Fibroblast of skin of left biceps (primary cell): ENCODE measurements at regions not wholly inside any gene's neighbourhood (a gene's known extent, or its start where the extent isn't known, plus 50 kb on each side); places are given as distances from the start of the nearest gene placed in this dataset.

ENCODE experiments used
- DNase-seq, 2 experiments: peaks; one replicate each; pipeline ENCODE4 v3.0.0-alpha.2; 2013; ENCODE audit warnings: low read depth in 2 of 2

DNA sequence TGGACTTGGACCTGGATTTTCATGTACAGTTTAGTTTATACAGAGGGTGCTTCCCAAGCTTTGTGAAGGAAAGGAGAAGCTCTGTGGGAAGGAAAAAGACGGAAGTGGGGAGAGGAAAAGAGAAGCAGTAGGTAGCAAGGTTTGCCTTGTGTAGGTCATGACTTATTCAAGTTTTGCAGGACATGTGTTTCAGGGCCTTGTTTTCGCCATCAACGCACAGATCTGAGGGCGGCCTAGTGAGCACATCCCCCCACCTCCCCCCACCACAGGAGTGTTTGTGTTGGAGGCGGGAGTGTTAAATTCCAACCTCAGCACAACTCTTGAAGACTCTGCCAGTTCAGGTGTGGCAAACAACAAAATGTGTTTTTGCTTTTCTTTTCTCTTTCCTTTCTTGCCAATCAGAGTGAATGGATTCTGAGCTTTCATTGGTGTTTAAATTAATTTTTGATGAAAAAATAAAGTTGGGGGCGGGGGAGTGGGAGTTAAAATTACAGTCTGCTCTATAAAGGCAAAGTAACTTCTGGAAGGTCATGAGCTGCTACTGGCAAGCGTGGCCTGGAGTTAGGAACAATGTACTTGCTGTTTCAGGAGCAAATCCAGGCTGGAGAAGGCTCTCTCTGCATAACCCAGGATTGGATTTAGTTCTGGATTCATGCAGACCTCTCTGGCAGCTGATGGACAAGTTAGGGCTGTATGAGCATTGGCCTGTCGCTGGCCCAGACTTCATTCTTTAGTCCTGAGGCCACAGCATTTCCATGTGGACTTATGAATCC lies 338.5 kb downstream of the CD83 start:
- no peak for DNase-seq

DNA sequence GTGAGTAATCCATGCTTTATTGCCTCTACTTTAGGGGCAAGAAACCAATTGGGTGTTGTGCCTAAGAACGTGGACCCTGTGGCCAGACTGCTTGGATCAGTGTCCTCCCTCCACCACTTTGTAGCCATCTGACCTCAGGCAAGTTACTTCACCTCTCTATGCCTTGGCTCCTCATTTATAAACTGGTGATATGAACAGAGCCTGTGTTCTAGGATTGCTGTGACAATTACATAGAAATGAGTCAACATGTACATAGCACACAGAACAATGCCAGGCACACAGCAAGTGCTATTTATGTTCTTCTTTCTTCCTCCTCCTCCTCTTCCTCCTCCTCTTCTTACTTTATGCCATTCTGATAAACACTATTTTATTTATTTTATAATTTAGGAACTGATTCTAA lies 339.4 kb downstream of the CD83 start:
- no peak for DNase-seq

DNA sequence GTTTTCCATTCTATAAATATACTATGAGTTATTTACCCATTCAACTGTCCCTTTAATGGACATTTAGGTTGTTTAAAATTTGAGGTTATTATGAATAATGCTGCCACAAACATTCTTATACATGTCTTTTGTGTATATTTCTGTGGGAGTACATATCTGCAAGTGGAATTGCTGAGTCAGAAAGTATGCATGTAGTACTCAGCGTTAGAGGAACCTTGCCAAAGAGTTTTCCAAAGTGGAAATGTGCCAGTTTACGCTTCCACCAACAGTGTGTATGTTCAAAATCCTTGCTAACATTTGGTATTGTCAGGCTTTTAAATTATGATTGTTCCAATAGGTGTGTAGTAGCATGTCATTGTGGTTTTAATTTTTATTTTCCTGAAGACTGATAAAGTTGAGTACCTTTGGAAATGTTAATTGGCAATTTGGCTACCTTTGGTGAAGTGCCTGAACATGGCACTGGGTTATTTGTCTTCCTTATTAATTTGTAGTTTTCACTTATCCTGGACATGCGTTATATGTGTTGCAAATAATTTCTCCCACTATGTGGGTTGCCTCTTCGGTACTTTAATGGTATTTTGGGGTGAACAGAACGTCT lies 341.2 kb downstream of the CD83 start:
- peak; percentile 91 to 92 for DNase-seq

DNA sequence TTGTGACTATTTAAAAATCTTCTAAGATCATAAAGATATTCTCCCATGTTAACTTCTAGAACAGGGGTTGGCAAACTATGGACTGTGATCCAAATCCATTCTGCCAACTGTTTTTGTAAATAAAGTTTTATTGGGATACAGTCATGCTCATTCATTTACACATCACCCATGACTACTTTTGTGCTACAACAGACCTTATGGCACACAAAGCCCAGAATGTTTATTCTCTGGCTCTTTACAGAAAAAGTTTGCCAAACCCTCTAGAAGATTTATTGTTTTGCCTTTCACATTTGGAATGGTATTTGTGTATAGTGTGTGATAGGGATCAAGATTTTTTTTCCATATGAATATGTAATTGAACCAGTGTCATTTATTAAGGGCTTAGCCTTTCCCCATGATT lies 341.7 kb downstream of the CD83 start:
- DNase-seq, result no peak

DNA sequence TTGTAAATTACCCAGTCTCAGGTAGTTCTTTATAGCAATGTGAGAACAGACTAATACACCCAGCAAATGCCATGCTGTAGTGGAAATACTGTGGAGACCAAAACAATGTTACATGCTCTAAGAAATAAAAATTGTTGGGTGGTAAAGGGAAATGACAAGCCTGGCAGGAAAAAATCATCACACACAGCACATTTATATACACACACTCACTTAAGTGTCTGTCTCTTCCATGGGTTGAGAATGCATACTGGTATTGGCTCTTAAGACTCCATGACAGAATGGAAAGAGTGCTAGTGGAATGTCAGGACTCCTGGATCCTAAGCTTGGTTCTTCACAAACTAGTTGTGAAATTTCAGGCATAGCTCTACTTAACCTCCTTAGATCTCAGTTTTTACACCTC lies 343.0 kb downstream of the CD83 start:
- no peak for DNase-seq

DNA sequence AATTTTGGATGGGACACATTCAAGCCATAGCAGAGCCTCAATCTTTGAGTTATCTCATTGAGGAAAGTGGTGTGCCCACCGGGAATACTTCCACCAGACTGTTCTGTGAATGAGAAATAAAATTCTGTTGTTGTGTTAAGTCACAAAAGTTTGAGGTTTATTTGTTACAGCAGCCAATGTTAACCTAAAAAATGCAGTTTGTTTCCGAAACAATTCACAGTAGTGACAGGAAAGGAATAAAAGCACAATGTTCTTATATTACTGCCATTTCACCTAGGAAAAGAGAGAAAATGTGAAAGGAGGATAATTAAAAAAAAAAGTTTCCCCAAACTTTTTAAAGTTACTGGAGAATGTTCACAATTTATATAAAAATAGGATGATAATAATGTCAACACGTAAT lies 344.6 kb downstream of the CD83 start:
- no peak for DNase-seq

DNA sequence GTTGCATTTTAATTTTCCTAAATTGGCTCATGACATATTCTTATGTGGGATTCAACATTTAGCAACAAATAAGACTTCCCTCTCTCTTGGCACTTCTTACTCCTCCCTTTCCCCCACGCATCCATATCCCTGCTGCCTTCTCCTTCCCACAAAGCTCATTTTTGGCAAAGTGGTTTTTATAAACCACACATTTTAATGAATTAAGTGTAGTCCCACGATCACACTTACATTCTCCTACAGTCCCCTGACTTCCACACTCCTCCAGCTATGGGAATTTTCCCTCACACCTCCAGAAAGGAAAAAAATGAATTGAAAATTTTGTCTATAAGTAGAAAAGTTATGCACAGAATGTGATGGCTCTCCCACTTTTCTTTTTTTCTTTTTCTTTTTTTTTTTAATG lies 345.0 kb downstream of the CD83 start:
- no peak for DNase-seq

DNA sequence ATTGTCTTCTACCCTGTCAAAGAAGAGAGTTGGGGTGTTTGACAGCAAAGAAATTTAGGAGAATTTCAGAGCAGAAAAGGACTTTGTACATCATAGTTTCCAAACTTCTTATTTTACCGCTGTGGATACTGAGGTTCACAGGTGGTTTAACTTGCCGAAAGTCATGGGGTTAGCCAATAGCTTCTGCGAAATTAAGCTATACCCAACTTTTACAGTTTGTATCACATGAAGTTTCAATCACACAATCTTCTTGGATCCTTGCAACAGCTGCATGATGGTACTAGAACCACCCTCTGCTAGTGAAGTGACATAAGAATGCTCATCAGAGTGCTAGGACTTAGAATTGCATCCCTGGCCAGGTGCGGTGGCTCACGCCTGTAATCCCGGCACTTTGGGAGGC lies 345.5 kb downstream of the CD83 start:
- no peak for DNase-seq

DNA sequence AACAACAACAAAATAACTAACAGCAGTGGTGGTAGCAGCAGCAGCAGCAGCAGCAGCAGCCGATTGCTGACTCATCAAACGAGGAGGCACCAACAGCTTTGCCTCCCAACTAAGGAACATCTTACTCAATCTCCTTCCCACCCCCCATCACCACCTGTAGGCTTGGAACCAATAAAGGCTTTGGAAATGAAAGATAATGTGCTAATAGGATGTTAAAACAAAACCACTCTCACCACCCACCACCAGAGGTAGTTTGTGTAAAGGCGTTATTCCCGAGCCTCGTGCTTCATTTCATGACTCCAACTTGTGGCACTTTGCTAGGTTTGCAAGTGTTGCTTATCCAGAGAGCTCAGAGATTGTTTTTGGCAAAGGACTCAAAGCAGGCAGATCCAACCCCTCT lies 346.5 kb downstream of the CD83 start:
- DNase-seq, result no peak

DNA sequence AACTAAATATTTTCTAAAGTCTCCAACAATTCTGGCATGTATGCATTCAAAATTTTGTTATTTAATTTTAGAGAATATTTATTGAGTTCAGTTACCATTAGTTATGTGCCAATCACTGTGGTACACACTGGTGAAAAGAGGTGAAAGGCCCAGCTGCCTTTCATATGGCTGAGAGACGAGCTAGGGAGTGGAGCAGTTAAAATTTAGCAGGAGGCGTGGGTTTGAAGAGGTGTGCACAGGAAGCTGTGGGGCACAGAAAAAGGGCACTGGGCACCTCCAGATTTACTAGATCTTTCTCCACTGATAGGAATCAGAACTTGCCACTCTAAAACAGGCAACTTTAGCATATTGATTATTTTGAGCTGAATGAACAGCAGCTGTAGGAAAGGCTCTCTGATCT lies 347.1 kb downstream of the CD83 start:
- no peak for DNase-seq

DNA sequence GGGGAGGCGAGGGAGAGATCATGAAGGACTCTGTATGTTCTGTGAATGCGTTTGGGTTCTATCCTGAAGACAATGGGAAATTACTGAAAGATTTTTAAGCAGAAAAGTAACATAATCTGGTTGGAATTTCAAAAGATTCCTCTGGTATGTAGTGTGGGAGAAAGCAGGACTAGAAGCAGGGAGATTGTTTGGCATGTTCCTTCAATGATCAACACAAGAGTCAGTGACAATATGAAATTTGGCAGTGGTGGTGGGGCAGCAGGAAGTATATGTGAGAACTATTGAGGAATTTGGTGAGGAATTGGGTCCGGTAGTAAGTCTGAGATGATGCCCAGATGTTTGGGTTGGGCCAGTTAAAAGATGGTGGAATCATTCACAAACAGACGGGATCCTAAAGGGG lies 348.7 kb downstream of the CD83 start:
- peak in 1 of 2 experiments; percentile 52 for DNase-seq

DNA sequence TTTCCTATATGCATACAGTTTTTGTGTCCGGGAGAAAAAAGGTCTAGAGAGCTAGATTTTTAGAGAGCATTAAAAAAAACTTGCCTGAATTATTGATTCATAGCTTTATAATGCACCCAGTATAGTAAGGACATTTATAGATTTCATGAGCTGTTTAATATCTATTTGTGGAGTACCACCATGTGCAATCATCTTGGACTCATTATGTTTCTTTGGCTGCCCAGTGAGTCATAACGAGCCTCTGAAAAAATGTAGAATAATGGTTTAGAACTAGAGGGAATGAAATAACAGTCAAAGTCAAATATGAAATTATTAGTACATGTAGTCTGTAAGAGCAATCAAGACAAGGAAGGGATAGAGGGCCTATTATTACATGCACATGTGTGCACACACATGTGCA lies 350.0 kb downstream of the CD83 start:
- peak; percentile 68 to 79 for DNase-seq

DNA sequence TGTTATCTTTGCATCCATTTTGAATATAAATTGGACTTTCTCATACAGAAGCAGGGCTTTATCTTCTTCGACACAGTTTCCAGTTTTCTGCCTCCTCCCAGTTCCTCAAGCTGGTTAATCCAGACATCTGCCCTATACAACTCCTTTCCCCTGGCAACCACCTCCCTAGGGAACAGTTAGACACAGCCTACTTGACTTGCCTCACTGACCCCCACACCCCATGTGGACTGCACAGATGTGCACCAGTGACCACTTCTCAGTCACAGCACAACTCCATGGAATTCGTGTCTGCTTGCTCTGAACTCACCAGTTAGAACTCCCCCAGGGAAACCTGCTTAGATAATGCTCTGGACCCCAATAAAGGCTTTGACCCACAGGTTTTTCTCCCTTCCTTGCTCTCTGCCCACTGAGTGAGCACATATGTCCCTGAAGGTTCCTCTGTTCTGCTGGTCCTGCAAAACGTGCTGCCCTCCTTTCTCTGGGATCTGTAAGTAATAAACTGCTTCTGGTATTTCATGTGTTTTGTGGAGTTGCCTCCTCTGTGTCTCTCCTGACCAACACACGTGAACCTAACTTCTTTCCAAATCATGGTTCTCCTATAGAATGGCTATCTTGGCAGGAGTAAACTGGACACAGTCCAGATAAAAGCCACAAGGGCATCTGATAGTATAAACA lies 351.2 kb downstream of the CD83 start:
- no peak for DNase-seq

DNA sequence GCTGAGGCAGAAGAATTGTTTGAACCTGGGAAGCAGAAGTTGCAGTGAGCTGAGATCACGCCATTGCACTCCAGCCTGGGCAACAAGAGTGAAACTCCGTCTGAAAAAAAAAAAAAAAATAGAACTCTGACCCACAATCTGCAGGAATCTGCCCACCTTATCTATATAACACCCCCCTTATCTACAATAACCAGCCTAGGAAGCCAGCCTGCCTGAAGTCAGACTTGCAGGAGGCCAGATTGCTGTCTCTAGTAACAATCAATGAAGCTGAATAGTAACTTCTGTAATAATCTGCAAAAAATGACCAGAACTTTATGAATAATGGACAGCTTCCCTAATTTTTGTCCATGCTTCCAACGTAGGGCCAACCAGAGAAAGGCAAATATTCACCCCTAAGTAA lies 352.5 kb downstream of the CD83 start:
- no peak for DNase-seq

DNA sequence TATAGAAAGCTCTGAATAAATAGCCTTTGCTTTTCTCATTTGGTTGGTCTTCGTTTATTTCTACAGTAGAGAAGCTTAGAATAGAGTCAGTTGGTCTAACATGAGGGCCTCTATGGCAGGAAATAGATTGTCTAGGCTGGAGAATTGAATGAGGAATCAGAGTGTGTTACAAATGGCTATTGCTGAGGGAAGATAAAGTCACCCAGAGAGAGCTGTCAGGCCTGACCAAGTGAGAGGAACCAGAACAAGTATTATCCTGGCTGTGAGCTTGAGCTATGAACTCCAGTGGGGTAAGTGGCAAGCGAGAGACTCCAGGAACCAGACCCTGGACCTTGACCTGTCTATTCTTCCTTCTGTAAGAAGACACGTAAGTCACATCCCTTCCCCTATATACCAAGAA lies 353.1 kb downstream of the CD83 start:
- no peak for DNase-seq

DNA sequence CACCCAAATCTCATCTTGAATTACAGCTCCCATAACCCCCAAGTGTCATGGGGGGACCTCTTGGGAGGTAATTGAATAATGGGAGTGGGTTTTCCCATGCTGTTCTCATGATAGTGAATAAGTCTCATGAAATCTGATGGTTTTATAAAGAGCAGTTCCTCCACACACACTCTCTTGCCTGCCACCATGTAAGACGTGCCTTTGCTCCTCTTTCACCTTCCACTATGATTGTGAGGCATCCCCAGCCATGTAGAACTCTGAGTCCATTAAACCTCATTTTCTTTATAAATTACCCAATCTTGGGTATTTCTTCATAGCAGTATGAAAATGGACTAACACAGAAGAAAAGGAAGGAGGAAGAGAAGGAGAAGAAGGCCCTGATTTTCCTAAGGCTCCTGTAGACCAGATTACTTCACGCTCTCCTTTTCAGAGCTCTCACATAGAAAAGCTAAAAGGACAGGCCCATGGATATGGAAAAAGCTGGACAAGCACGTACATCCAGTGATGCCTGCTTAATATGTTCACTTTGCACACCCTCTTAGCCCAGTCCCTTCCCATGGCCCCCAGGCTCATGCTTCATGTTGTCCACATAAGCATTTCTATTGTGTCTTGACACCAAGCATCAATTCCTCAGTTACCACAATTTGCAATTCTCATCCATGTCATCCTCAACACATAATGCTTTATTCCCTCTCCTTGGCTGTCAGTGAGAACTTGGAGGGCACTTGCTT lies 354.8 kb downstream of the CD83 start:
- no peak for DNase-seq

DNA sequence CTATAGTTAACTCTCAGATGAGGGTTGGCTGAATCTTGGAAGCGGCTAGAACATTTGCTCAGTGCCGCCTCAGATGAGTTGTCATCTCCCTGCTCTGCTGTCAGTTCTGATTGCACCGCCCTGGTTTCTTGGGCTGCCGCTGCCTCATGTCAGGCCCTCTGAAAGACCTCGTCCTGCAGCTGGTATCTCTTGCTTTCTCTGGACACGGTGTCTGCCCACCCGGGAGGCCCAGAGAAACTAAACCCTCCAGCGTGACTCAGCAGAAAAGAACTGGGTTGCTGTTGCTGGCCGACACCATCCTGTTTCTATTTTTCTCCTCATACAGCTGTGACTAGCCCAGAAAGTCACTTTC lies 355.4 kb downstream of the CD83 start:
- DNase-seq, result no peak

DNA sequence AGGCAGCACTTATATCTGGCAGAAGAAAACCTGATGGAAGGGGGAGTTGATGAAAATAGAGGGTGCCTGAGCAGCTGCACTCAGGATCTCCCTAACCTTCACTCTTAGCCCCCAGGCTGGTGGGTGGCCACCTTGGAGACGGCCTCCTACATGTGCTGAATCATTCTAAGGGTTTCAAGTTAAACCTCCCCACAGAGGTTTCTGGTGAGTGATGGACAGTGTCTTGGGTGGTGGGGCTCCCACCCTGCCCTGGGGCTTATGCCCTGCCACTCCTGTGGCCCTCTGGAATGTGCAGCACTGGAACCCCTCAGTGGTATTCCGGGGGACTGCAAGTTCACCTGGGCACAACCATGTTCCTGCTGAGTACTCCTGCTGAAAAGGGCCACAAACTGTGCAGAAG lies 357.2 kb downstream of the CD83 start:
- no peak for DNase-seq

DNA sequence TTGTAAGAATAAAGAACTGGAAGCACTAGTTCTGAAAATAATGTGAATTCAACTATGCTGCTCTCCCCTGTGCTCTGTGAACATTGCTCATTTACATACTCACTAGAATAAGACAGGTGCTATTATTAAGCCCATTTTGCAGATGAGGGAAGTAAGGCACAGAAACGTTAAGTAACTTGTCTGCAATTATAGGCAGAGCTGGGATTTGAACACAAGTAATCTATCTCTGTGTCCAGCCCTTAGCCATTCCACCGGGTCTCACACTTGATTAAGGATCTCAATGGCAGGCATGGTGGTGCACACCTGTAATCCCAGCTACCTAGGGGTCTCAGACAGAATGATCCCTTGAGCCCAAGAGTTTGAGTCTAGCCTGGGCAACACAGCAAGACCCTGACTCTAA lies 357.7 kb downstream of the CD83 start:
- no peak for DNase-seq

DNA sequence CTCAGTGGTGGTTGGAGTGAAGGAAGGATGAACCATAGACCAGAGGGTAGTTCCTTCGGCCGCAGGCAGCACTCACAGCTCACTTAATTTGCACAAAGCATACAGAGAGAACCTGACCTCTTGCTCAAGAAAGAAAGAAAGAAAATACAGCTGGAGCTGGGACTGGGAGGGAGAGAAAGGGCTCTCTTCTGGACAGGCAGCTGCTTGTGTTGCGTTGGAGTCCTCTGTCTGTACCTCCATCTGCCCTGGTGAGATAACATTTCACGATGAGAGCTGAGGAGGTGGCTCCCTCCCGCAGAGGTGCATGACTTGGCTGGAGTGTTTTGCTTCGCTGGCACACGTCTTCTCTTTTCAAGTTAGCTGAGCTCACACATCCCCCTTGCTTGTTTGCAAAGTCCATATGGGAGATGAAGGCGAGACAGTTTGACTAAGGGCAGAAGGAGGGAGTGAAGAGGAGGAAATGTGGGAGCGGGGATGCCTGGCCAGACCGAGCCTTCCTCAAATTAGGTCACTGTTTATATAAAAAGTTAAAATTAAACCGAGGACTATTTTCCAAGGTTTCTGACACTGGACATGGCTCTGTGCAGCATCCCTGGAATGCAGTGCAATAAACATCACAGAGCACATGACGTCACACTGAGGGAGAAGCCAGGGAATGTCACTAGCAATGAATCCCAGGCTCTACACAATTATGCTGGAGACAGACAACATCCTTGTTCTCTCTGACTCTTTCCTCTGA lies 359.4 kb downstream of the CD83 start:
- DNase-seq, result peak; percentile 72 to 77

DNA sequence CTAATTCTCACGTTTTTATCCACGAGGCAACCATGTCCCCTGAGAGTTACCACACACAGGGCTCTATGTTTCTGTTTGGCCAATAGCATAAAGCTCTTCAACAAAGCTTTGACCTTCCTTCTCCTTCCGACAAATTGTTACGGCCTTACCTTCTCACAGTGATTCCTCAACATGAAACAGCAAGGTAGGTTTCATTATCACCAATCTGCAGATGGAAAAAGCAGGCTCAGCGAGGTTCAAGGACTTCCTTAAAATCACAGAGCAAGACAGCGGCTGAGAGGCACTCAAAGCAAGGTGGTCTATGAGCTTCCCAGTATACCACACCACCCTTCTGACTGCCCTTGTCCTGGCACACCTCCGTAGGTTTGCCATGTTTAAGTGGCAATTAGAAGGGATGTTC lies 360.0 kb downstream of the CD83 start:
- DNase-seq, result no peak
